Activated B cell treated with CpG ODN at 0.5 μM for 24 hours (primary cell): ENCODE measurements at regions not wholly inside any gene's neighbourhood (a gene's known extent, or its start where the extent isn't known, plus 50 kb on each side); places are given as distances from the start of the nearest gene placed in this dataset.

Experiments
- ATAC-seq: fragments of 200-7000 bp; cut with Tn5 transposase; one replicate; pipeline ENCODE4 v1.10.0; 2021; ENCODE audit warnings: low read depth, mild to moderate bottlenecking, moderate library complexity
- CTCF ChIA-PET: fragments of 350-600 bp; sonication (Branson Sonifier 250); formaldehyde crosslinking; loops from one replicate; lab custom pipeline; 2021; ENCODE audit warnings: antibody characterized with exemption; lab: Charles Lee
- POLR2A ChIA-PET: fragments of 350-600 bp; sonication (Branson Sonifier 250); formaldehyde crosslinking; loops from one replicate; lab custom pipeline; 2021; ENCODE audit warnings: antibody characterized with exemption; lab: Charles Lee
- DNase-seq: peaks from one replicate; pipeline ENCODE4 v3.0.0; 2022
- H3K27ac Mint-ChIP-seq: one replicate; pipeline ENCODE4 v1.8.0; 2020; ENCODE audit warnings: mixed read lengths
- H3K27me3 Mint-ChIP-seq: one replicate; pipeline ENCODE4 v1.8.0; 2021; ENCODE audit warnings: mixed read lengths
- H3K36me3 Mint-ChIP-seq: one replicate; pipeline ENCODE4 v1.8.0; 2021; ENCODE audit warnings: low read depth, mixed read lengths
- H3K4me1 Mint-ChIP-seq: one replicate; pipeline ENCODE4 v1.8.0; 2021; ENCODE audit warnings: mixed read lengths
- H3K4me3 Mint-ChIP-seq: one replicate; pipeline ENCODE4 v1.8.0; 2020; ENCODE audit warnings: mild to moderate bottlenecking, mixed read lengths
- H3K9me3 Mint-ChIP-seq: one replicate; pipeline ENCODE4 v1.8.0; 2020; ENCODE audit warnings: mixed read lengths
- intact Hi-C: fragments of 100-400 bp; cut with micrococcal nuclease; formaldehyde crosslinking; loops from one replicate; pipeline ENCODE4 v1.15.1; 2024
- TF ChIP-seq, protein P1 (sequence below): fragments of 200-600 bp; IDR thresholded peaks from one replicate; pipeline ENCODE4 v1.8.0; 2022; ENCODE audit warnings: antibody characterized with exemption, mild to moderate bottlenecking

GRCh38 chr5:91841423-91841822 is 458.3 kb upstream of the ARRDC3 start:
- Mint-ChIP-seq H3K36me3 (no peaks in the 10 kb centered on the region), H3K4me1 (no peaks in the 10 kb centered on the region), H3K4me3 (no peak overlapping the region), H3K9me3 (peaks cover 2% of the 10 kb centered on the region), H3K27me3 (no peaks in the 10 kb centered on the region), H3K27ac (no peak overlapping the region)
- ATAC-seq = no peak
- TF ChIP-seq, protein P1, sequence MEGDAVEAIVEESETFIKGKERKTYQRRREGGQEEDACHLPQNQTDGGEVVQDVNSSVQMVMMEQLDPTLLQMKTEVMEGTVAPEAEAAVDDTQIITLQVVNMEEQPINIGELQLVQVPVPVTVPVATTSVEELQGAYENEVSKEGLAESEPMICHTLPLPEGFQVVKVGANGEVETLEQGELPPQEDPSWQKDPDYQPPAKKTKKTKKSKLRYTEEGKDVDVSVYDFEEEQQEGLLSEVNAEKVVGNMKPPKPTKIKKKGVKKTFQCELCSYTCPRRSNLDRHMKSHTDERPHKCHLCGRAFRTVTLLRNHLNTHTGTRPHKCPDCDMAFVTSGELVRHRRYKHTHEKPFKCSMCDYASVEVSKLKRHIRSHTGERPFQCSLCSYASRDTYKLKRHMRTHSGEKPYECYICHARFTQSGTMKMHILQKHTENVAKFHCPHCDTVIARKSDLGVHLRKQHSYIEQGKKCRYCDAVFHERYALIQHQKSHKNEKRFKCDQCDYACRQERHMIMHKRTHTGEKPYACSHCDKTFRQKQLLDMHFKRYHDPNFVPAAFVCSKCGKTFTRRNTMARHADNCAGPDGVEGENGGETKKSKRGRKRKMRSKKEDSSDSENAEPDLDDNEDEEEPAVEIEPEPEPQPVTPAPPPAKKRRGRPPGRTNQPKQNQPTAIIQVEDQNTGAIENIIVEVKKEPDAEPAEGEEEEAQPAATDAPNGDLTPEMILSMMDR = no peak
- ChIA-PET POLR2A (no interaction called here), CTCF (no interaction called here)
- intact Hi-C loops = no loop called here
- no peak for DNase-seq

DNA sequence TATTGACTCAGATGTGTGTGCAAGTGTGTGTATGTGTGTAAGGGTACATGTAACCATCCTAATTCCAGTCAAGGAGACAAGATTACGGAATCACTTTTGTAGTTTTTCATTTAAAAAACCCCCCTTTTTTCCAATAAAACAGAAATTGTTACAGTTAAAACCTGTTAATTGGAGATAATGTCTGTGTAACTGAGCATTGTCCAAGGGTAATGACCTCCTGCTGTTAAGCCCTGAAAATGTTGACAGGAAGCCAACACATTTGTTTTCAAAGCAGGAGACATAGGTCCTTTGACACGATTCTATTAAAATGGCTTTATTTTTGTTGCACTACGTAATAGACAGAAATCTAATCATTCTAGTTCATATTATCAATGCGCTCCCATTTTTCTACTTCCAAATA is 457.3 kb upstream of the ARRDC3 start:
- H3K36me3 Mint-ChIP-seq = no peaks in the 10 kb centered on the region
- H3K9me3 Mint-ChIP-seq = peaks cover 2% of the 10 kb centered on the region
- ChIA-PET POLR2A (no interaction called here), CTCF (no interaction called here)
- no peaks in the 10 kb centered on the region for H3K27me3 Mint-ChIP-seq
- H3K4me3 Mint-ChIP-seq = no peak overlapping the region
- intact Hi-C loops = no loop called here
- H3K27ac Mint-ChIP-seq = no peak overlapping the region
- no peak for ATAC-seq
- TF ChIP-seq, protein P1 = no peak
- DNase-seq = no peak
- H3K4me1 Mint-ChIP-seq = no peaks in the 10 kb centered on the region

- no peak overlapping the region for H3K4me3 Mint-ChIP-seq
- POLR2A ChIA-PET = no interaction called here
- DNase-seq = no peak
- peaks cover 2% of the 10 kb centered on the region for H3K9me3 Mint-ChIP-seq
- TF ChIP-seq, protein P1 = no peak
- intact Hi-C loops = no loop called here
- H3K36me3 Mint-ChIP-seq = no peaks in the 10 kb centered on the region
- no peaks in the 10 kb centered on the region for H3K27me3 Mint-ChIP-seq
- no peak overlapping the region for H3K27ac Mint-ChIP-seq
- no peaks in the 10 kb centered on the region for H3K4me1 Mint-ChIP-seq
- CTCF ChIA-PET = no interaction called here
- no peak for ATAC-seq
These were observed 456.6 kb upstream of the ARRDC3 start for GRCh38 chr5:91839721-91840120.

DNA sequence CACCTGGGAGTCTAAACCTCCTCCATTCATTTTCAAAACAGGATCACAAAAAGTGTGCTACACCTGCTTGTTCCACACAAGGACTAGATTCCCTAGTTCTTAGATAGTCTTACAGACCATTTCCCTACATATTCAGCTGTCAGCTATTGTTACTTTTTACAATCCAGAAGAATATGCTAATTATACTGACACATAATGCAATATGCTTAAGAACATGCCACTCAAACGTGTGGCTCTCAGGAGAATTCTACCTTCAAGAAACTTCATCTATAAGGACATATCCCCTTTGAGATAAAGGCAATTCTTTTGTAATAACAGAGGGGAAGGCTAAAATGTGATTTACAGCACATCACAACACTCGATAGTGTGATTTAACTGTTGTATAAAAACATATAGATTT is 456.1 kb upstream of the ARRDC3 start:
- TF ChIP-seq, protein P1 = no peak
- Mint-ChIP-seq H3K27ac (no peak overlapping the region), H3K27me3 (no peaks in the 10 kb centered on the region), H3K36me3 (no peaks in the 10 kb centered on the region), H3K4me1 (no peaks in the 10 kb centered on the region), H3K4me3 (no peak overlapping the region), H3K9me3 (peaks cover 2% of the 10 kb centered on the region)
- ATAC-seq = no peak
- CTCF ChIA-PET = no interaction called here
- POLR2A ChIA-PET = no interaction called here
- intact Hi-C loops = no loop called here
- DNase-seq = no peak

- TF ChIP-seq, protein P1 = no peak
- no peak for DNase-seq
- Mint-ChIP-seq H3K36me3 (no peaks in the 10 kb centered on the region), H3K4me1 (no peaks in the 10 kb centered on the region), H3K9me3 (no peaks in the 10 kb centered on the region), H3K27ac (no peak overlapping the region), H3K27me3 (no peaks in the 10 kb centered on the region), H3K4me3 (no peak overlapping the region)
- POLR2A ChIA-PET = no interaction called here
- intact Hi-C loops = no loop called here
- ATAC-seq = no peak
- CTCF ChIA-PET = no interaction called here
These were observed 447.3 kb upstream of the ARRDC3 start for GRCh38 chr5:91830361-91830953.
